Testis (tissue), 2 donors: ENCODE measurements at regions not wholly inside any gene's neighbourhood (a gene's known extent, or its start where the extent isn't known, plus 50 kb on each side); places are given as distances from the start of the nearest gene placed in this dataset.

Source experiments
- CTCF ChIP-seq, 3 experiments: fragments of 450-650 bp in 2 of 3; fragments of 200-600 bp in 1 of 3; sonication (generic) in 1 of 3; IDR thresholded peaks; one replicate each; pipeline ENCODE4 v1.5.1; 2016 to 2019; ENCODE audit warnings: antibody characterized with exemption in 3 of 3, mild to moderate bottlenecking in 2 of 3, moderate library complexity in 1 of 3
- POLR2A ChIP-seq: fragments of 450-650 bp; IDR thresholded peaks from one replicate; pipeline ENCODE4 v1.6.1; 2017; ENCODE audit warnings: antibody characterized with exemption, mild to moderate bottlenecking, moderate library complexity

- TF ChIP-seq CTCF (IDR thresholded peaks at IDR 0.05) (no peak), POLR2A (no peak)
These were observed 259.7 kb upstream of the ZNF608 start for GRCh38 chr5:125006011-125006685.
